GM12878 (cell line): ENCODE measurements at regions not wholly inside any gene's neighbourhood (a gene's known extent, or its start where the extent isn't known, plus 50 kb on each side); places are given as distances from the start of the nearest gene placed in this dataset.

Experiments used
- CBX3 ChIP-seq: fragments of 200-600 bp; sonication (generic); IDR thresholded peaks from 2 replicates; pipeline ENCODE4 v1.6.1; 2016; ENCODE audit warnings: low read depth, borderline replicate concordance
- CTCF ChIP-seq, 3 experiments: IDR thresholded peaks in 2 of 3; conservative IDR thresholded peaks in 1 of 3; 2 replicates each; pipeline ENCODE4 v1.5.1; 2011; ENCODE audit warnings: low read depth in 3 of 3, low read length in 3 of 3, mild to moderate bottlenecking in 3 of 3, control low read depth in 2 of 3, moderate library complexity in 2 of 3, inconsistent platforms in 1 of 3, mixed read lengths in 1 of 3; ENCODE audit not compliant: control insufficient read depth in 2 of 3, insufficient read depth in 1 of 3; ENCODE audit errors: extremely low read depth in 1 of 3
- EP300 ChIP-seq, 2 experiments: fragments of 150-350 bp in 1 of 2; IDR thresholded peaks; 2 replicates each; pipeline ENCODE4 v1.6.1; 2011 to 2012; ENCODE audit warnings: low read depth in 2 of 2, low read length in 2 of 2, borderline replicate concordance in 1 of 2, improper control_type of control experiment in 1 of 2, inconsistent platforms in 1 of 2; ENCODE audit not compliant: control insufficient read depth in 1 of 2
- FOXM1 ChIP-seq: IDR thresholded peaks from 2 replicates; pipeline ENCODE4 v1.6.1; 2012; ENCODE audit warnings: low read depth, mild to moderate bottlenecking, inconsistent platforms, low read length, moderate library complexity
- KDM1A ChIP-seq: fragments of 200-600 bp; sonication (generic); IDR thresholded peaks from 2 replicates; pipeline ENCODE4 v1.6.1; 2016; ENCODE audit warnings: borderline replicate concordance
- KLF5 ChIP-seq: fragments of 450-650 bp; IDR thresholded peaks from 2 replicates; pipeline ENCODE4 v1.6.1; 2014; ENCODE audit warnings: mild to moderate bottlenecking; ENCODE audit not compliant: partially characterized antibody
- PAX8 ChIP-seq: fragments of 450-650 bp; IDR thresholded peaks from 2 replicates; pipeline ENCODE4 v1.6.1; 2017; ENCODE audit warnings: mild to moderate bottlenecking, moderate library complexity
- RAD21 ChIP-seq: IDR thresholded peaks from 2 replicates; pipeline ENCODE4 v1.6.1; 2011; ENCODE audit warnings: mild to moderate bottlenecking, low read depth, low read length, moderate library complexity; ENCODE audit not compliant: insufficient read depth
- REST ChIP-seq: IDR thresholded peaks from 2 replicates; pipeline ENCODE4 v1.6.1; 2012; ENCODE audit warnings: mild to moderate bottlenecking, low read depth, low read length
- YY1 ChIP-seq: IDR thresholded peaks from 2 replicates; pipeline ENCODE4 v1.6.1; 2011; ENCODE audit warnings: low read depth, mild to moderate bottlenecking, low read length
- ZSCAN29 ChIP-seq: fragments of 450-650 bp; IDR thresholded peaks from 2 replicates; pipeline ENCODE4 v1.6.1; 2017; ENCODE audit warnings: mild to moderate bottlenecking, moderate library complexity

GRCh38 chr1:94677714-94678113 lies 136.2 kb upstream of the F3 start:
- TF ChIP-seq PAX8, result no peak
- TF ChIP-seq KLF5, result no peak
- TF ChIP-seq CTCF (IDR thresholded peaks at IDR 0.05 in 2 of 3, conservative IDR thresholded peaks at IDR 0.05 in 1 of 3; ENCODE audit: control insufficient read depth in 2 of 3, extremely low read depth in 1 of 3, insufficient read depth in 1 of 3, low read depth in 3 of 3, low read length in 3 of 3), result no peak
- TF ChIP-seq ZSCAN29, result no peak
- no peak for TF ChIP-seq RAD21
- TF ChIP-seq KDM1A, result no peak
- no peak for TF ChIP-seq YY1
- no peak for TF ChIP-seq REST
- no peak for TF ChIP-seq CBX3
- no peak for TF ChIP-seq FOXM1
- no peak for TF ChIP-seq EP300 (IDR thresholded peaks at IDR 0.05; ENCODE audit: borderline replicate concordance in 1 of 2, control insufficient read depth in 1 of 2, low read depth in 2 of 2, low read length in 2 of 2)
